Left ventricle myocardium inferior (tissue), 1 donor: ENCODE measurements at regions not wholly inside any gene's neighbourhood (a gene's known extent, or its start where the extent isn't known, plus 50 kb on each side); places are given as distances from the start of the nearest gene placed in this dataset.

Source experiments
- DNase-seq: peaks from one replicate; pipeline ENCODE4 v3.0.0-alpha.2; 2020
- H3K27ac ChIP-seq: fragments of 200-600 bp; replicated peaks from 2 replicates; pipeline ENCODE4 v1.8.0; 2021
- H3K27me3 ChIP-seq: fragments of 200-600 bp; 2 replicates; pipeline ENCODE4 v1.8.0; 2021; ENCODE audit warnings: low read depth
- H3K36me3 ChIP-seq: fragments of 200-600 bp; 2 replicates; pipeline ENCODE4 v1.8.0; 2021
- H3K4me1 ChIP-seq: fragments of 200-600 bp; 2 replicates; pipeline ENCODE4 v1.8.0; 2021
- H3K4me3 ChIP-seq: fragments of 200-600 bp; 2 replicates; pipeline ENCODE4 v1.8.0; 2021; ENCODE audit warnings: mild to moderate bottlenecking, moderate library complexity
- H3K9me3 ChIP-seq: fragments of 200-600 bp; replicated peaks from 2 replicates; pipeline ENCODE4 v1.8.0; 2021
- intact Hi-C: fragments of 100-400 bp; cut with micrococcal nuclease; formaldehyde crosslinking; loops from one replicate; pipeline ENCODE4 v1.11.0; 2022
- TF ChIP-seq, protein P1 (sequence below): fragments of 200-600 bp; IDR thresholded peaks from 2 replicates; pipeline ENCODE4 v1.8.0; 2021; ENCODE audit warnings: antibody characterized with exemption, mild to moderate bottlenecking, borderline replicate concordance
- donor health status: DM: no; HTN: yes; CAD: no; lungs with severe emphysema.

GRCh38 chr4:32254216-32254615 lies 1534.0 kb downstream of the PCDH7 start:
- Histone ChIP-seq H3K4me3 (no peak overlapping the region), H3K4me1 (no peaks in the 10 kb centered on the region), H3K36me3 (no peaks in the 10 kb centered on the region), H3K27ac (no peak overlapping the region), H3K27me3 (no peaks in the 10 kb centered on the region), H3K9me3 (no peaks in the 10 kb centered on the region)
- intact Hi-C loops = no loop called here
- DNase-seq = no peak
- TF ChIP-seq, protein P1, sequence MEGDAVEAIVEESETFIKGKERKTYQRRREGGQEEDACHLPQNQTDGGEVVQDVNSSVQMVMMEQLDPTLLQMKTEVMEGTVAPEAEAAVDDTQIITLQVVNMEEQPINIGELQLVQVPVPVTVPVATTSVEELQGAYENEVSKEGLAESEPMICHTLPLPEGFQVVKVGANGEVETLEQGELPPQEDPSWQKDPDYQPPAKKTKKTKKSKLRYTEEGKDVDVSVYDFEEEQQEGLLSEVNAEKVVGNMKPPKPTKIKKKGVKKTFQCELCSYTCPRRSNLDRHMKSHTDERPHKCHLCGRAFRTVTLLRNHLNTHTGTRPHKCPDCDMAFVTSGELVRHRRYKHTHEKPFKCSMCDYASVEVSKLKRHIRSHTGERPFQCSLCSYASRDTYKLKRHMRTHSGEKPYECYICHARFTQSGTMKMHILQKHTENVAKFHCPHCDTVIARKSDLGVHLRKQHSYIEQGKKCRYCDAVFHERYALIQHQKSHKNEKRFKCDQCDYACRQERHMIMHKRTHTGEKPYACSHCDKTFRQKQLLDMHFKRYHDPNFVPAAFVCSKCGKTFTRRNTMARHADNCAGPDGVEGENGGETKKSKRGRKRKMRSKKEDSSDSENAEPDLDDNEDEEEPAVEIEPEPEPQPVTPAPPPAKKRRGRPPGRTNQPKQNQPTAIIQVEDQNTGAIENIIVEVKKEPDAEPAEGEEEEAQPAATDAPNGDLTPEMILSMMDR = no peak

DNA sequence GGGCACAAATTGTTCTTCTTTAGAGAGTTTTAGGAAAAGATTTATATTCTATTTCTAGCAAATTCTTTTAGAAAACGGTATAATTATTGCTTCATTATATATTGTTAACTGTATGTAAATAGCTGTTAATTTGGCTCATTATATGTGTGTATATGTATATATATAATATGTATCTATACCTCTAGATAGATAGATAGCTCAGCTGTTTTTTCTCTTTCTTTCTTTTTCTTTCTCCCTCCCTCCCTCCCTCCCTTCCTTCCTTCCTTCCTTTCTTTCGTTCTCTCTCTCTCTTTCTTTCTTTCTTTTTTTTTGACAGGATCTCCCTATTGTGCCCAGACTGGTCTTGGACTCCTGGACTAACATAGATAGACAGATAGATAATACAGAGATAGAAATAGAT lies 1538.8 kb downstream of the PCDH7 start:
- Histone ChIP-seq H3K27ac (no peak overlapping the region), H3K36me3 (no peaks in the 10 kb centered on the region), H3K4me1 (no peaks in the 10 kb centered on the region), H3K4me3 (no peak overlapping the region), H3K9me3 (no peaks in the 10 kb centered on the region), H3K27me3 (no peaks in the 10 kb centered on the region)
- no peak for DNase-seq
- intact Hi-C loops = no loop called here
- TF ChIP-seq, protein P1 = no peak

DNA sequence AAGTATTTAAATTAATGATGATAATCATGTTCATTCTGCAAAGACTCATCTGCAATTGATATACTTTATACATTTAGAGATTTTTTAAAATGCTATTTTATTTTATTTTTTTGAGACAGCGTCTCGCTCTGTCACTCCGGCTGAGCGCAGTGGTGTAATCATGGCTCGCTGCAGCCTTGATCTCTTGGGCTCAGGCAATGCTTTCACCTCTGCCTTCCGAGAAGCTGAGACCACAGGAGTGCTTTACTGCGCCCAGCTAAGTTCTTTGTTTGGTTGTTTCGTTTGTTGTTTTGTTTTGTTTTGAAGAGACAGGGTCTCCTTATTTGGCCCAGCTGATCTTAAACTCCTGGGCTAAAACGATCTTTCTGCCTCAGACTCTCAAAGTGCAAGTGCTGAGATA lies 1541.0 kb downstream of the PCDH7 start:
- Histone ChIP-seq H3K9me3 (no peaks in the 10 kb centered on the region), H3K27me3 (no peaks in the 10 kb centered on the region), H3K4me3 (no peak overlapping the region), H3K36me3 (no peaks in the 10 kb centered on the region), H3K4me1 (no peaks in the 10 kb centered on the region), H3K27ac (no peak overlapping the region)
- intact Hi-C loops = no loop called here
- no peak for DNase-seq
- TF ChIP-seq, protein P1 = no peak

DNA sequence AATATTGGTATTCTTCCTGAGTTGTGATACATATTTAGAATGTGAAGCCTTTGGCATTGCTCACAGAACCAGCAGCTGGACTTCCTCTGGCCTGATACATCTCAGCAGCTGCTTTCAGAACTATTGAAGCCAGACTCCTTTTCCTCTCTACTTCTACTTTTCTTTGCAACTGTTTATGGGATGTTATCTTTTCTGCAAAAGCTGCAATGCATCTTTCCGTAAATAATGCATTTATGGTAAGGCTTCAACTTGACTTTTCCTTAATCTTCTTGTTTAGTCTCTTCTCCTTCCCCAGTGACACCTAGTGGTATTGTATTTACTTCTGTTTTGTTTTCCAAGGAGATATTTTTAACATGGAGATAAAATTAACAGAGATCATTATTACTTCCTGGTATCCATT lies 1548.7 kb downstream of the PCDH7 start:
- intact Hi-C loops = no loop called here
- H3K4me1 ChIP-seq = no peaks in the 10 kb centered on the region
- no peaks in the 10 kb centered on the region for H3K27me3 ChIP-seq
- DNase-seq = no peak
- H3K36me3 ChIP-seq = no peaks in the 10 kb centered on the region
- H3K27ac ChIP-seq = no peak overlapping the region
- no peak overlapping the region for H3K4me3 ChIP-seq
- no peaks in the 10 kb centered on the region for H3K9me3 ChIP-seq
- TF ChIP-seq, protein P1 = no peak

- no peak for DNase-seq
Measured at GRCh38 chr4:32290102-32290501, 1569.9 kb downstream of the PCDH7 start.

More at GRCh38 chr4:32290102-32290501, 1569.9 kb downstream of the PCDH7 start:
- Histone ChIP-seq H3K4me3 (no peak overlapping the region), H3K4me1 (no peaks in the 10 kb centered on the region), H3K9me3 (peaks cover 13% of the 10 kb centered on the region), H3K27ac (no peak overlapping the region), H3K27me3 (no peaks in the 10 kb centered on the region), H3K36me3 (no peaks in the 10 kb centered on the region)
- TF ChIP-seq, protein P1 = no peak
- intact Hi-C loops = no loop called here
